GM23248 (cell line): ENCODE measurements at regions not wholly inside any gene's neighbourhood (a gene's known extent, or its start where the extent isn't known, plus 50 kb on each side); places are given as distances from the start of the nearest gene placed in this dataset.

Experiments used
- DNase-seq: peaks from one replicate; pipeline ENCODE4 v3.0.0-alpha.2; 2015
- H2AFZ ChIP-seq: fragments of 200-600 bp; sonication (generic); 2 replicates; pipeline ENCODE4 v1.6.1; 2016; ENCODE audit warnings: antibody characterized with exemption
- H3F3A ChIP-seq: fragments of 200-600 bp; sonication (generic); 2 replicates; pipeline ENCODE4 v1.6.1; 2016; ENCODE audit warnings: mild to moderate bottlenecking, antibody characterized with exemption, mixed run types; ENCODE audit not compliant: insufficient read depth
- H3K27ac ChIP-seq: fragments of 200-600 bp; sonication (generic); 2 replicates; pipeline ENCODE4 v1.5.1; 2016; ENCODE audit warnings: mild to moderate bottlenecking
- H3K27me3 ChIP-seq: fragments of 200-600 bp; sonication (generic); replicated peaks from 2 replicates; pipeline ENCODE4 v1.6.1; 2016; ENCODE audit warnings: mild to moderate bottlenecking; ENCODE audit not compliant: insufficient read depth
- H3K36me3 ChIP-seq: fragments of 200-600 bp; sonication (generic); 2 replicates; pipeline ENCODE4 v1.6.1; 2016; ENCODE audit warnings: low read depth, mild to moderate bottlenecking
- H3K4me1 ChIP-seq: fragments of 200-600 bp; sonication (generic); 2 replicates; pipeline ENCODE4 v1.6.1; 2016; ENCODE audit warnings: mild to moderate bottlenecking; ENCODE audit not compliant: insufficient read depth
- H3K4me2 ChIP-seq: fragments of 200-600 bp; sonication (generic); one replicate; pipeline ENCODE4 v1.6.1; 2016; ENCODE audit warnings: mild to moderate bottlenecking; ENCODE audit not compliant: unreplicated experiment
- H3K4me3 ChIP-seq: fragments of 200-600 bp; sonication (generic); 2 replicates; pipeline ENCODE4 v1.5.1; 2016; ENCODE audit warnings: mild to moderate bottlenecking
- H3K79me2 ChIP-seq: fragments of 200-600 bp; sonication (generic); 2 replicates; pipeline ENCODE4 v1.6.1; 2016; ENCODE audit warnings: mild to moderate bottlenecking; ENCODE audit not compliant: insufficient read depth
- H3K9ac ChIP-seq: fragments of 200-600 bp; sonication (generic); 2 replicates; pipeline ENCODE4 v1.6.1; 2016; ENCODE audit warnings: mild to moderate bottlenecking
- H3K9me2 ChIP-seq: fragments of 200-600 bp; sonication (generic); 2 replicates; pipeline ENCODE4 v1.6.1; 2016; ENCODE audit warnings: mixed run types, mild to moderate bottlenecking, moderate library complexity; ENCODE audit not compliant: insufficient read depth
- H3K9me3 ChIP-seq: fragments of 200-600 bp; sonication (generic); one replicate; pipeline ENCODE4 v1.6.1; 2017; ENCODE audit warnings: low read depth
- H4K20me1 ChIP-seq: fragments of 200-600 bp; sonication (generic); 2 replicates; pipeline ENCODE4 v1.6.0; 2016; ENCODE audit not compliant: insufficient read depth
- EZH2 ChIP-seq: fragments of 200-600 bp; sonication (generic); IDR thresholded peaks from 2 replicates; pipeline ENCODE4 v1.6.1; 2018; ENCODE audit warnings: antibody characterized with exemption, mild to moderate bottlenecking; ENCODE audit not compliant: insufficient read depth, poor library complexity, severe bottlenecking
- EZH2phosphoT487 ChIP-seq: fragments of 200-600 bp; sonication (generic); IDR thresholded peaks from 2 replicates; pipeline ENCODE4 v1.6.1; 2018; ENCODE audit warnings: antibody characterized with exemption, moderate library complexity, mild to moderate bottlenecking, low read depth; ENCODE audit not compliant: insufficient read depth
- WGBS, 2 experiments: methylation state at CpG; one replicate each; pipeline ENCODE4 v1.1.6; 2015 to 2017; ENCODE audit warnings: low lambda C conversion rate in 2 of 2, low coverage in 1 of 2; ENCODE audit errors: missing lambda C conversion rate in 2 of 2; 5-methylcytosine and 5-hydroxymethylcytosine counted together
- in situ Hi-C: fragments of 300-500 bp; cut with MboI; formaldehyde crosslinking; loops from 2 replicates; pipeline ENCODE4 v1.15.0; 2020

DNA sequence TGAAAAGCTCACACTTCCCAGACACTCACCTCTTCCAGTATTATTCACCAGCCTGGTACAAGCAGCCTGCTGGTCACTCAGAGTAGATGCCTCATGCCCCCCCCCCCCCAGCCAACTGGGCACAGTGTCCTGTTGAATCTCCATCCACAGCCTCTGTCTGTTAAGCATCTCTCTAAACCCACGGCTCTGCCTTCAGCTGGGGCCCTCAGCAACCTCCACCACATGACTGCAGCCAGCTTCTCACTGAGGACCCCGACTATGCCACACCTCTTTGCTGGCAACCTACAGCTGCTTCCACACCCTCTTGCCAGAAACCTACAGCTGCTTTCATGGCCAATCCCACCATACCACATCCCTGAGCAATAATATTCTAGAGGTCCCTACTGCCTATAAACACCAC, 113.1 kb downstream of the RHOU start:
- 62 to 71% methylated on average over 2 of the region's 2 CpGs for WGBS, 2 experiments
- Histone ChIP-seq H3K9me3 (no peaks in the 10 kb centered on the region), H3K27me3 (no peaks in the 10 kb centered on the region; the same call in 1 of the 2 replicates), H3K4me3 (no peak overlapping the region), H3K9ac (no peak overlapping the region), H3K4me2 (no peak overlapping the region), H3K9me2 (no peaks in the 10 kb centered on the region), H4K20me1 (no peaks in the 10 kb centered on the region), H3K27ac (no peak overlapping the region), H3K36me3 (no peaks in the 10 kb centered on the region), H2AFZ (no peak overlapping the region), H3K4me1 (no peaks in the 10 kb centered on the region), H3F3A (0 out of 2 replicates have a peak, but pooled peaks cover 4% of the 10 kb centered on the region), H3K79me2 (no peaks in the 10 kb centered on the region)
- in situ Hi-C loops = no loop called here
- TF ChIP-seq EZH2 = no peak
- no peak for TF ChIP-seq EZH2phosphoT487
- no peak for DNase-seq

- H3K27ac ChIP-seq = no peak overlapping the region
Measured at GRCh38 chr1:228849011-228849541, 113.8 kb downstream of the RHOU start.

GRCh38 chr1:228850141-228851100, 115.1 kb downstream of the RHOU start:
- no peak overlapping the region for H2AFZ ChIP-seq
- H3K9ac ChIP-seq = no peak overlapping the region
- no peaks in the 10 kb centered on the region for H3K36me3 ChIP-seq
- H3F3A ChIP-seq = 0 out of 2 replicates have a peak, but pooled peaks cover 4% of the 10 kb centered on the region
- no peaks in the 10 kb centered on the region for H3K9me3 ChIP-seq
- DNase-seq = no peak
- no peaks in the 10 kb centered on the region for H4K20me1 ChIP-seq
- no peak overlapping the region for H3K4me3 ChIP-seq
- H3K4me1 ChIP-seq = no peaks in the 10 kb centered on the region
- WGBS, 2 experiments = 73% methylated on average over 11 of the region's 11 CpGs
- no peaks in the 10 kb centered on the region for H3K79me2 ChIP-seq
- no peak overlapping the region for H3K27ac ChIP-seq
- no peak overlapping the region for H3K4me2 ChIP-seq
- H3K27me3 ChIP-seq = no peaks in the 10 kb centered on the region; the same call in 1 of the 2 replicates
- no peaks in the 10 kb centered on the region for H3K9me2 ChIP-seq
- in situ Hi-C loops = no loop called here
- TF ChIP-seq EZH2phosphoT487 (no peak), EZH2 (no peak)

More at GRCh38 chr1:228849011-228849541, 113.8 kb downstream of the RHOU start:
- H3K36me3 ChIP-seq = no peaks in the 10 kb centered on the region
- no peaks in the 10 kb centered on the region for H3K9me3 ChIP-seq
- no peaks in the 10 kb centered on the region for H3K9me2 ChIP-seq
- WGBS, 2 experiments = 65 to 81% methylated on average over 3 of the region's 3 CpGs
- no peaks in the 10 kb centered on the region for H4K20me1 ChIP-seq
- no peak overlapping the region for H3K9ac ChIP-seq
- H3F3A ChIP-seq = 0 out of 2 replicates have a peak, but pooled peaks cover 4% of the 10 kb centered on the region
- no peaks in the 10 kb centered on the region for H3K79me2 ChIP-seq
- no peaks in the 10 kb centered on the region; the same call in 1 of the 2 replicates for H3K27me3 ChIP-seq
- no peak for DNase-seq
- H3K4me1 ChIP-seq = no peaks in the 10 kb centered on the region
- no peak overlapping the region for H3K4me3 ChIP-seq
- no peak overlapping the region for H2AFZ ChIP-seq
- in situ Hi-C loops = no loop called here
- H3K4me2 ChIP-seq = no peak overlapping the region
- TF ChIP-seq EZH2phosphoT487 (no peak), EZH2 (no peak)

DNA sequence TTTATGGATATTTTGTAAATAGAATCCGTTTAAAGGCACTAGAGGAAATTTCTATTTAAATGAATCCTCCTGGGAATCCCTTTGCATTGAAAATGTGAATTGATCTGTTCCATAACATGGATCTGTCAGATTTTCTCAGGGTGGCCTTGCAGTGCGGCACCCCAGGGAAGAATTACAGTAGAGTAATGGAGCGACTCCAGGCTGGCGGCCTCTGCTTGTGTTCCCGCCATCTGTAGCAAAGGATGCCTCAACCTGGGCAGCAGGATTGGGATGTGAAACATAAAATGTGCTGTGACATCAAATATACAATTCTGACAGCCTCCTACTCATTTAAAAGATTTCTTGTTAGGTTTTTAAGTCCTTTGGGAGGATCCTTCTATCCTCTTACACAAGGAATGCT, 115.9 kb downstream of the RHOU start:
- in situ Hi-C loops = no loop called here
- 89 to 92% methylated on average over 5 of the region's 5 CpGs for WGBS, 2 experiments
- H3K4me2 ChIP-seq = no peak overlapping the region

More for the DNA sequence above, 115.9 kb downstream of the RHOU start:
- no peak for TF ChIP-seq EZH2
- no peak for TF ChIP-seq EZH2phosphoT487
- Histone ChIP-seq H3K9me3 (no peaks in the 10 kb centered on the region), H3F3A (0 out of 2 replicates have a peak, but pooled peaks cover 4% of the 10 kb centered on the region), H3K4me3 (no peak overlapping the region), H3K27ac (no peak overlapping the region), H3K4me1 (no peaks in the 10 kb centered on the region), H3K9me2 (no peaks in the 10 kb centered on the region), H3K79me2 (no peaks in the 10 kb centered on the region), H4K20me1 (no peaks in the 10 kb centered on the region), H2AFZ (no peak overlapping the region), H3K27me3 (peaks cover 4% of the 10 kb centered on the region; the same call in 1 of the 2 replicates), H3K36me3 (no peaks in the 10 kb centered on the region), H3K9ac (no peak overlapping the region)
- no peak for DNase-seq
